ENCODE measurements at regions not wholly inside any gene's neighbourhood (a gene's known extent, or its start where the extent isn't known, plus 50 kb on each side); places are given as distances from the start of the nearest gene placed in this dataset.
"Not testable (repeated sequence)": the region's sequence is repeated elsewhere in the genome, so short reads cannot be mapped to it uniquely, and the experiment has no call there.

DNA sequence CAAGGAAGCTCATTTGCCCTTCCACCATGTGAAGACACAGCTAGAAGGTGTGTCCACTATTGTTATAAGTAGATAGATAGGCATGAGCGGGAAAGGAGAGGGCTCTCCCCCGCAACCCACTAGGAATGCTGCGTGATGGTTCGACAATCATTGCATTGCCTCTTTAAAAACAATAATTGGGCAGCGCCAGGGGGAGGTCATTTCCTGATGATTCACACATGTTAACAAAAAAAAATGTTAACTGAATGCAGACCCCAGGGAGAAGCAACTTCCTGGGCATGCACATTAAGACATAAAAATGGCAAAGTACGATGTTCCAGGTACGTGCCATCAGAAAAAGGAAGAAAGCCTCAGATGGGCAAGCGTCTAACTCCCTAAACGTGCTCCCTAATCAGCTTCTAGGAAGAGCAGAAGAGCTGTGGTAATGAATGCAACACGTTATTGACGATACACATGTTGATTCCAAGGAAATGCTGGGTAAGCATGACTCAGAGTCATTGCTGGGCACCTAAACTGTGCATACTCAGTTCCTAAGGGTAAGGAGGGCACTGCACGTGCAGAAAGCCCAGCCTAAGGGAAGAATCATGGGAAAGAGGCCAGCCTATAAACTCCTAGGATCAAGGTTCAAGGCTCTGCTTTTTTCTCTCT is 113.7 kb downstream of the FAM217A start:
- WGBS, result 95% methylated on average over 12 of the region's 12 CpGs
- no peak overlapping the region for H3K4me3 ChIP-seq (ENCODE audit: low read length in 2 of 2)
- H3K4me1 ChIP-seq (ENCODE audit: control insufficient read depth in 2 of 2, insufficient read depth in 2 of 2, low read length in 2 of 2), result no peaks in the 10 kb centered on the region
- no peaks in the 10 kb centered on the region for H3K27me3 ChIP-seq (ENCODE audit: control insufficient read depth in 2 of 2, insufficient read depth in 1 of 2, low read length in 1 of 2)
- no peak for DNase-seq (ENCODE audit: low read depth in 6 of 9, low spot score in 9 of 9)
- no peak overlapping the region for H3K27ac ChIP-seq (ENCODE audit: low read depth in 1 of 2, low read length in 1 of 2)
- H3K36me3 ChIP-seq (ENCODE audit: control insufficient read depth in 2 of 2, insufficient read depth in 2 of 2, low read length in 1 of 2), result no peaks in the 10 kb centered on the region
- H3K9me3 ChIP-seq (ENCODE audit: control insufficient read depth in 2 of 2, insufficient read depth in 1 of 2, low read length in 1 of 2), result no peaks in the 10 kb centered on the region

DNA sequence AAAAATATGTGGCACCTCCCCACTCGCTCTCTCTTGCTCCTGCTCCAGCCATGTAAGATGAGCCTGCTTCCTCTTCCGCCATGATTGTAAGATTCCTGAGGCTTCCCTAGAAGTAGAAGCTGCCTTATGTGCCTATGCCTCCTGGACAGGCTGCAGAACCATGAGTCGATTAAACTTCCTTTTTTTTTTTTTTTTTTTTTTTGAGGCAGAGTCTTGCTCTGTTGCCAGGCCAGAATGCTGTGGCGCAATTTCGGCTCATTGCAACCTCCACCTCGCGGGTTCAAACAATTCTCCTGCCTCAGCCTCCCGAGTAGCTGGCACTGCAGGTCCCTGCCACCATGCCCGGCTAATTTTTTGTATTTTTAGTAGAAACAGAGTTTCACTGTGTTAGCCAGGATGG is 112.5 kb downstream of the FAM217A start:
- no peaks in the 10 kb centered on the region for H3K9me3 ChIP-seq (ENCODE audit: control insufficient read depth in 2 of 2, insufficient read depth in 1 of 2, low read length in 1 of 2)
- H3K27ac ChIP-seq (ENCODE audit: low read depth in 1 of 2, low read length in 1 of 2), result no peak overlapping the region
- WGBS, result 85% methylated on average over 9 of the region's 9 CpGs
- H3K4me1 ChIP-seq (ENCODE audit: control insufficient read depth in 2 of 2, insufficient read depth in 2 of 2, low read length in 2 of 2), result no peaks in the 10 kb centered on the region
- no peak for DNase-seq (ENCODE audit: low read depth in 6 of 9, low spot score in 9 of 9)
- H3K27me3 ChIP-seq (ENCODE audit: control insufficient read depth in 2 of 2, insufficient read depth in 1 of 2, low read length in 1 of 2), result no peaks in the 10 kb centered on the region
- H3K36me3 ChIP-seq (ENCODE audit: control insufficient read depth in 2 of 2, insufficient read depth in 2 of 2, low read length in 1 of 2), result no peaks in the 10 kb centered on the region
- no peak overlapping the region for H3K4me3 ChIP-seq (ENCODE audit: low read length in 2 of 2)

DNA sequence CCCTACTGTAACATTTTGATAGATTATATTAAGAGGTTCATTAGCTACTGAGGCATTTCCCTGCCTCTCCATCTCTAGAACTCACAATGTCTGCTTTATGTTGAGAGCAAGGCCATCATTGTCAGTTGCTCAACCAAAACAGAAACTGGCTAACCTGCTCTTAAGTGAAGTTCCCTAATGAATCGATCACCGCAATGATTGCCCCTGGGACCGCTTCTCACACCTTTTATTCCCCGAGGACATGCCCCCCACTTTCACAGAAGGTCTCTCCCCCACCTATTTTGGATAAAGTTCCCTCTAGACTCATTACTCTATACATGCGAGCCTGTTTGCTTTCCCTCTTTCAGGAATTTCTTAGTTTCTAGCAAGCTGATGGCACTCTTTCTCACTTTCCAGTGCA is 108.8 kb downstream of the FAM217A start:
- Histone ChIP-seq H3K4me3 (ENCODE audit: low read length in 2 of 2) (no peak overlapping the region), H3K4me1 (ENCODE audit: control insufficient read depth in 2 of 2, insufficient read depth in 2 of 2, low read length in 2 of 2) (no peaks in the 10 kb centered on the region), H3K36me3 (ENCODE audit: control insufficient read depth in 2 of 2, insufficient read depth in 2 of 2, low read length in 1 of 2) (no peaks in the 10 kb centered on the region), H3K9me3 (ENCODE audit: control insufficient read depth in 2 of 2, insufficient read depth in 1 of 2, low read length in 1 of 2) (no peaks in the 10 kb centered on the region), H3K27ac (ENCODE audit: low read depth in 1 of 2, low read length in 1 of 2) (no peak overlapping the region), H3K27me3 (ENCODE audit: control insufficient read depth in 2 of 2, insufficient read depth in 1 of 2, low read length in 1 of 2) (no peaks in the 10 kb centered on the region)
- 98% methylated on average over 5 of the region's 5 CpGs for WGBS
- DNase-seq (ENCODE audit: low read depth in 6 of 9, low spot score in 9 of 9), result no peak

DNA sequence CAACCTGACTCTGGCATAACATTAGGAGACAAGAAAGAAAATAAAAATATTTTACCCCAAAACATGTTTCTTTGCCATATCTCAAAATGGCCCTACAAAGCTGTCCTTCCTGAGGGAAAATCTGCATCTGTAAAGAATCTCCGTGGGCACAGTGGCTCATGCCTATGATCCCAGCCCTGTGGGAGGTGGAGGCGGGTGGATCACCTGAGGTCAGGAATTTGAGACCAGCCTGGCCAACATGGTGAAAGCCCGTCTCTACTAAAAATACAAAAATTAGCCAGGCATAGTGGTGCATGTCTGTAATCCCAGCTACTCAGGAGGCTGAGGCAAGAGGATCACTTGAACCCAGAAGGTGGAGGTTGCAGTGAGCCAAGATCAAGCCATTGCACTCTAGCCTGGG is 105.8 kb downstream of the FAM217A start:
- not testable (repeated sequence) for H3K36me3 ChIP-seq (ENCODE audit: control insufficient read depth in 2 of 2, insufficient read depth in 2 of 2, low read length in 1 of 2); H3K4me1 ChIP-seq (ENCODE audit: control insufficient read depth in 2 of 2, insufficient read depth in 2 of 2, low read length in 2 of 2); H3K9me3 ChIP-seq (ENCODE audit: control insufficient read depth in 2 of 2, insufficient read depth in 1 of 2, low read length in 1 of 2); H3K27me3 ChIP-seq (ENCODE audit: control insufficient read depth in 2 of 2, insufficient read depth in 1 of 2, low read length in 1 of 2); H3K27ac ChIP-seq (ENCODE audit: low read depth in 1 of 2, low read length in 1 of 2); H3K4me3 ChIP-seq (ENCODE audit: low read length in 2 of 2); DNase-seq (ENCODE audit: low read depth in 6 of 9, low spot score in 9 of 9)
- WGBS, result 94% methylated on average over 3 of the region's 3 CpGs

DNA sequence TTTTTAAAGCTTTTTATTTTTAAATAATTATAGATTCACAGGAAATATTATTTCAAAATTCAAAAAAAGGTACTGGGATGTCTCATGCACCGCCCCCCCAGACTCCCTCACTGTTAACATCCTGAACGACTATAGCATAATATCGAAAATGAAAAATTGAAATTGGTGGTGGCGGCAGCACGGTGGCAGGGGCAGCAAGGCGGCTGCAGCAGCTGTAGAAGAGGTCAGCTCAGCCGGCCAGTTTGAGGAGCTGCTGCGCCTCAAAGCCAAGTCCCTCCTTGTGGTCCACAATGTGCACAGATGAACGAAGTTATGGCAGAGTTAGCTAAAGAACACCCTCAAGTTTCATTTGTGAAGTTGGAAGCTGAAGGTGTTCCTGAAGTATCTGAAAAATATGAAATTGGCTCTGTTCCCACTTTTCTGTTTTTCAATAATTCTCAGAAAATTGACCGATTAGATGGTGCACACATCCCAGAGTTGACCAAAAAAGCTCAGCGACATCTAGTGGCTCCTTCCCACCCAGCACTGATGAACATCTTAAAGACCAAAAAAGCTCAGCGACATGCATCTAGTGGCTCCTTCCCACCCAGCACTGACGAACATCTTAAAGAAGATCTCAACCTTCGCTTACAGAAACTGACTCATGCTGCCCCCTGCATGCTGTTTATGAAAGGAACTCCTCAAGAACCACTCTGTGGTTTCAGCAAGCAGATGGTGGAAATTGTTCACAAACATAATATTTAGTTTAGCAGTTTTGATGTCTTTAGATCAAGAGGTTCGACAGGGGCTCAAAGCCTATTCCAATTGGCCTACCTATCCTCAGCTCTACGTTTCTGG is 100.8 kb downstream of the FAM217A start:
- peak; percentile 41 to 89 (median 70) for DNase-seq (ENCODE audit: low read depth in 6 of 9, low spot score in 9 of 9)
- 51% methylated on average over 16 of the region's 16 CpGs for WGBS

DNA sequence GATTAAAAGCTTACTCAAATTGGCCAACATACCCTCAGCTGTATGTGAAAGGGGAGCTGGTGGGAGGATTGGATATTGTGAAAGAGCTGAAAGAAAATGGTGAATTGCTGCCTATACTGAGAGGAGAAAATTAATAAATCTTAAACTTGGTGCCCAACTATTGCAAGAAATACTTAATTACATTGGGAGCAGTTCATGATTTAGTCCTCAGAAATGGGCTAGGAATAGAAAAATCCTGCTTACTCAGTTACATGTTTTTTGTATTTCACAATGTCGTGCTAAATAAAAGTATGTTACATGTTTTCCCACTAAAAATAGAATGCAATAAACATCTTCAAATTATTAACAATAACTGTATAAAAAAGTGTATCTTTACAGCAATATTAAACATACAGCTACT is 100.0 kb downstream of the FAM217A start:
- 100% methylated on average over 1 of the region's 1 CpG for WGBS
- not testable (repeated sequence) for H3K27me3 ChIP-seq (ENCODE audit: control insufficient read depth in 2 of 2, insufficient read depth in 1 of 2, low read length in 1 of 2); H3K9me3 ChIP-seq (ENCODE audit: control insufficient read depth in 2 of 2, insufficient read depth in 1 of 2, low read length in 1 of 2); H3K4me3 ChIP-seq (ENCODE audit: low read length in 2 of 2); H3K4me1 ChIP-seq (ENCODE audit: control insufficient read depth in 2 of 2, insufficient read depth in 2 of 2, low read length in 2 of 2); H3K27ac ChIP-seq (ENCODE audit: low read depth in 1 of 2, low read length in 1 of 2); DNase-seq (ENCODE audit: low read depth in 6 of 9, low spot score in 9 of 9); H3K36me3 ChIP-seq (ENCODE audit: control insufficient read depth in 2 of 2, insufficient read depth in 2 of 2, low read length in 1 of 2)

More for the DNA sequence above, 100.8 kb downstream of the FAM217A start:
- no peaks in the 10 kb centered on the region for H3K9me3 ChIP-seq (ENCODE audit: control insufficient read depth in 2 of 2, insufficient read depth in 1 of 2, low read length in 1 of 2)
- no peak overlapping the region for H3K27ac ChIP-seq (ENCODE audit: low read depth in 1 of 2, low read length in 1 of 2)
- no peaks in the 10 kb centered on the region for H3K36me3 ChIP-seq (ENCODE audit: control insufficient read depth in 2 of 2, insufficient read depth in 2 of 2, low read length in 1 of 2)
- no peaks in the 10 kb centered on the region for H3K4me1 ChIP-seq (ENCODE audit: control insufficient read depth in 2 of 2, insufficient read depth in 2 of 2, low read length in 2 of 2)
- H3K27me3 ChIP-seq (ENCODE audit: control insufficient read depth in 2 of 2, insufficient read depth in 1 of 2, low read length in 1 of 2), result no peaks in the 10 kb centered on the region
- H3K4me3 ChIP-seq (ENCODE audit: low read length in 2 of 2), result no peak overlapping the region

DNA sequence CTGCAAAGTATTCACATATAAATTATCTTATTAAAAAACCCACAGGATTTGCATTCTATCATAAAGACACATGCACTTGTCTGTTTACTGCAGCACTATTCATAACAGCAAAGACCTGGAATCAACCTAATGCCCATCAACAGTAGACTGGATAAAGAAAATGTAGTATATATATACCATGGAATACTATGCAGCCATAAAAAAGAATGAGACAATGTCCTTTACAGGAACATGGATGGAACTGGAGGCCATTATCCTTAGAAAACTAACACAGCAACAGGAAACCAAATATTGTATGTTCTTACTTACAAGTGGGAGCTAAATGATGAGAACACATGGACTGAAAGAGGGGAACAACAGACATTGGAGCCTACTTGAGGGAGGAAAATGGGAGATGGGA is 97.0 kb downstream of the FAM217A start:
- peaks cover 0 to 3% of the 10 kb centered on the region in 2 donors for H3K36me3 ChIP-seq (ENCODE audit: control insufficient read depth in 2 of 2, insufficient read depth in 2 of 2, low read length in 1 of 2)
- no peaks in the 10 kb centered on the region for H3K4me1 ChIP-seq (ENCODE audit: control insufficient read depth in 2 of 2, insufficient read depth in 2 of 2, low read length in 2 of 2)
- H3K9me3 ChIP-seq (ENCODE audit: control insufficient read depth in 2 of 2, insufficient read depth in 1 of 2, low read length in 1 of 2), result no peaks in the 10 kb centered on the region
- no peak for DNase-seq (ENCODE audit: low read depth in 6 of 9, low spot score in 9 of 9)
- H3K27ac ChIP-seq (ENCODE audit: low read depth in 1 of 2, low read length in 1 of 2), result no peak overlapping the region
- no peak overlapping the region for H3K4me3 ChIP-seq (ENCODE audit: low read length in 2 of 2)
- H3K27me3 ChIP-seq (ENCODE audit: control insufficient read depth in 2 of 2, insufficient read depth in 1 of 2, low read length in 1 of 2), result no peaks in the 10 kb centered on the region

DNA sequence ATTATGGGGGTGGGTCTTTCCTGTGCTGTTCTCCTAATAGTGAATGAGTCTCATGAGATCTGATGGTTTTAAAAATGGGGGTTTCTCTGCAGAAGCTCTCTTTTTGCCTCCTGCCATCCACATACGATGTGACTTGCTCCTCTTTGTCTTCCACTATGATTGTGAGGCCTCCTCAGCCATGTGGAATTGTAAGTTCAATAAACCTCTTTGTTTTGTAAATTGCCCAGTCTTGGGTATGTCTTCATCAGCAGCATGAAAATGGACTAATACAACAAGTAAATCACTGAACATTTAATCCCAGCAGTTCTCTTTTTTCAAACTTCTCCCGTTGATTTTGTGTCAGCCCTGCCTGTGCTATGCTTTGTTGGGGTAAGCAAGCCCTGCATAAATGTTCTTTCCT is 95.2 kb downstream of the FAM217A start:
- H3K36me3 ChIP-seq (ENCODE audit: control insufficient read depth in 2 of 2, insufficient read depth in 2 of 2, low read length in 1 of 2), result peaks cover 0 to 3% of the 10 kb centered on the region in 2 donors
- no peaks in the 10 kb centered on the region for H3K27me3 ChIP-seq (ENCODE audit: control insufficient read depth in 2 of 2, insufficient read depth in 1 of 2, low read length in 1 of 2)
- WGBS, result 100% methylated on average over 2 of the region's 2 CpGs
- no peaks in the 10 kb centered on the region for H3K9me3 ChIP-seq (ENCODE audit: control insufficient read depth in 2 of 2, insufficient read depth in 1 of 2, low read length in 1 of 2)
- no peak overlapping the region for H3K4me3 ChIP-seq (ENCODE audit: low read length in 2 of 2)
- peaks cover 0 to 6% of the 10 kb centered on the region in 2 donors for H3K4me1 ChIP-seq (ENCODE audit: control insufficient read depth in 2 of 2, insufficient read depth in 2 of 2, low read length in 2 of 2)
- H3K27ac ChIP-seq (ENCODE audit: low read depth in 1 of 2, low read length in 1 of 2), result no peak overlapping the region
- no peak for DNase-seq (ENCODE audit: low read depth in 6 of 9, low spot score in 9 of 9)

DNA sequence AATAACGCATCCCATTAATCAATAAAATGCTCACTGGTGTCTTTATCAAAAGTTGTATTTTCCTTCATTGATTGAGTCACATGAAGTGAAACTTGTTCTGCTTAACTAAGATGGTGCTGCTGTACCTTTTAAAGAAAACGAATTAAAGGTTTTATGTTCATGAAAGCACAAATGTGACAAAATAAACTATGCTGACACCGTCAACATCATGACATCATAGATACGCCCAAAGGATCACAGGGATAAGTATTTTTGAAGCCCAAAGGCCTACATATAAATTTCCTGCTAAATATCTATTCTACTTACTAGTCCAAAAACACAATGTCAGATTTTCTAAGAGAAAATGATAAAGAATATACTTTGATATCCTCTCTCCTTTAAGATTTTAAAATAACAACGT is 94.4 kb downstream of the FAM217A start:
- no peaks in the 10 kb centered on the region for H3K9me3 ChIP-seq (ENCODE audit: control insufficient read depth in 2 of 2, insufficient read depth in 1 of 2, low read length in 1 of 2)

More for the DNA sequence above, 94.4 kb downstream of the FAM217A start:
- 98% methylated on average over 5 of the region's 5 CpGs for WGBS
- Histone ChIP-seq H3K27ac (ENCODE audit: low read depth in 1 of 2, low read length in 1 of 2) (no peak overlapping the region), H3K27me3 (ENCODE audit: control insufficient read depth in 2 of 2, insufficient read depth in 1 of 2, low read length in 1 of 2) (no peaks in the 10 kb centered on the region), H3K4me3 (ENCODE audit: low read length in 2 of 2) (no peak overlapping the region), H3K4me1 (ENCODE audit: control insufficient read depth in 2 of 2, insufficient read depth in 2 of 2, low read length in 2 of 2) (peaks cover 0 to 6% of the 10 kb centered on the region in 2 donors), H3K36me3 (ENCODE audit: control insufficient read depth in 2 of 2, insufficient read depth in 2 of 2, low read length in 1 of 2) (peaks cover 0 to 3% of the 10 kb centered on the region in 2 donors)
- DNase-seq (ENCODE audit: low read depth in 6 of 9, low spot score in 9 of 9), result no peak
